ENCODE measurements at regions not wholly inside any gene's neighbourhood (a gene's known extent, or its start where the extent isn't known, plus 50 kb on each side); places are given as distances from the start of the nearest gene placed in this dataset.

DNA sequence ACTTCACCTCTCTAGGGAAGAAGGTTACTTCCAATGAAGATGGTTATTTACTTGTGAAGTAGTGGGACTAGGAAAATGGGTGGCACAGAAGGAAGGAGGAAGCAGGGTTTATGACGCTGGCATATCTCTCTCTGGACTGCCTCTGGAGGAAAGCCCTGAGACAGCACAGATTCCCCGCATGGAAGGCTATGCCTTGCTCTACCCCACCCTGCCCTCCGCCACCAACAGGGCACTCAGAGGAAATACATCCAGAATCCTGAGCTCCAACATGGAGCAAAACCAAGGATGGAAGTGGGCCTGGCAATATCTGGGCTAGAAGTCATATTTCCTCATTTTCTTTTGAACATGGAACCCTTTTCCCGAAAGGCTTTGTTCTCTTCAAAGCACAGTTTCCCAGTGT, 346.9 kb downstream of the ZSWIM6 start:
- H3F3A ChIP-seq (ENCODE audit: control insufficient read depth, insufficient read depth) = no peaks in the 10 kb centered on the region
- no peaks in the 10 kb centered on the region for H3K9me2 ChIP-seq (replicated peaks; ENCODE audit: control insufficient read depth, low read length)
- no peak overlapping the region for H3K27ac ChIP-seq (ENCODE audit: low read depth, low read length)
- H3K4me3 ChIP-seq (ENCODE audit: low read length) = no peak overlapping the region
- no peaks in the 10 kb centered on the region for H3K79me2 ChIP-seq (ENCODE audit: control insufficient read depth, low read length)
- no peak overlapping the region for H3K4me2 ChIP-seq (ENCODE audit: low read length)
- H4K20me1 ChIP-seq (ENCODE audit: control insufficient read depth, insufficient read depth, low read depth, low read length) = no peaks in the 10 kb centered on the region
- H3K36me3 ChIP-seq (ENCODE audit: control insufficient read depth, low read length) = no peaks in the 10 kb centered on the region
- no peaks in the 10 kb centered on the region for H3K4me1 ChIP-seq (ENCODE audit: control insufficient read depth, low read length)
- no peaks in the 10 kb centered on the region for H3K27me3 ChIP-seq (ENCODE audit: control insufficient read depth, low read length)
- no peak for TF ChIP-seq CTCF (IDR thresholded peaks at IDR 0.05; ENCODE audit: low read depth, low read length, poor library complexity, severe bottlenecking)
- no peak for TF ChIP-seq EZH2phosphoT487 (IDR thresholded peaks at IDR 0.05; ENCODE audit: borderline replicate concordance, low read length)
- no peaks in the 10 kb centered on the region for H3K9me3 ChIP-seq (ENCODE audit: control insufficient read depth, insufficient read depth, low read length)

- Histone ChIP-seq H3K4me2 (ENCODE audit: low read length) (no peak overlapping the region), H3K79me2 (ENCODE audit: control insufficient read depth, low read length) (no peaks in the 10 kb centered on the region), H3K4me1 (ENCODE audit: control insufficient read depth, low read length) (no peaks in the 10 kb centered on the region), H3F3A (ENCODE audit: control insufficient read depth, insufficient read depth) (no peaks in the 10 kb centered on the region), H3K9me2 (replicated peaks; ENCODE audit: control insufficient read depth, low read length) (no peaks in the 10 kb centered on the region), H3K27me3 (ENCODE audit: control insufficient read depth, low read length) (no peaks in the 10 kb centered on the region), H3K36me3 (ENCODE audit: control insufficient read depth, low read length) (no peaks in the 10 kb centered on the region), H3K27ac (ENCODE audit: low read depth, low read length) (no peak overlapping the region), H3K9me3 (ENCODE audit: control insufficient read depth, insufficient read depth, low read length) (no peaks in the 10 kb centered on the region), H3K4me3 (ENCODE audit: low read length) (no peak overlapping the region), H4K20me1 (ENCODE audit: control insufficient read depth, insufficient read depth, low read depth, low read length) (no peaks in the 10 kb centered on the region)
- TF ChIP-seq EZH2phosphoT487 (IDR thresholded peaks at IDR 0.05; ENCODE audit: borderline replicate concordance, low read length) (no peak), CTCF (IDR thresholded peaks at IDR 0.05; ENCODE audit: low read depth, low read length, poor library complexity, severe bottlenecking) (no peak)
These were observed 347.5 kb downstream of the ZSWIM6 start for GRCh38 chr5:61679562-61679961.

GRCh38 chr5:61680247-61680646, 348.2 kb downstream of the ZSWIM6 start:
- no peaks in the 10 kb centered on the region for H3K9me2 ChIP-seq (replicated peaks; ENCODE audit: control insufficient read depth, low read length)
- H3K4me3 ChIP-seq (ENCODE audit: low read length) = no peak overlapping the region
- H3K27ac ChIP-seq (ENCODE audit: low read depth, low read length) = no peak overlapping the region
- H4K20me1 ChIP-seq (ENCODE audit: control insufficient read depth, insufficient read depth, low read depth, low read length) = no peaks in the 10 kb centered on the region
- H3F3A ChIP-seq (ENCODE audit: control insufficient read depth, insufficient read depth) = no peaks in the 10 kb centered on the region
- no peaks in the 10 kb centered on the region for H3K36me3 ChIP-seq (ENCODE audit: control insufficient read depth, low read length)
- TF ChIP-seq CTCF (IDR thresholded peaks at IDR 0.05; ENCODE audit: low read depth, low read length, poor library complexity, severe bottlenecking) = no peak
- TF ChIP-seq EZH2phosphoT487 (IDR thresholded peaks at IDR 0.05; ENCODE audit: borderline replicate concordance, low read length) = no peak
- H3K4me2 ChIP-seq (ENCODE audit: low read length) = no peak overlapping the region
- no peaks in the 10 kb centered on the region for H3K4me1 ChIP-seq (ENCODE audit: control insufficient read depth, low read length)
- H3K9me3 ChIP-seq (ENCODE audit: control insufficient read depth, insufficient read depth, low read length) = no peaks in the 10 kb centered on the region
- no peaks in the 10 kb centered on the region for H3K79me2 ChIP-seq (ENCODE audit: control insufficient read depth, low read length)
- no peaks in the 10 kb centered on the region for H3K27me3 ChIP-seq (ENCODE audit: control insufficient read depth, low read length)

GRCh38 chr5:61683148-61683547, 351.1 kb downstream of the ZSWIM6 start:
- Histone ChIP-seq H3K4me3 (ENCODE audit: low read length) (no peak overlapping the region), H3K9me2 (replicated peaks; ENCODE audit: control insufficient read depth, low read length) (no peaks in the 10 kb centered on the region), H3K4me2 (ENCODE audit: low read length) (no peak overlapping the region), H3K4me1 (ENCODE audit: control insufficient read depth, low read length) (no peaks in the 10 kb centered on the region), H3F3A (ENCODE audit: control insufficient read depth, insufficient read depth) (no peaks in the 10 kb centered on the region), H3K9me3 (ENCODE audit: control insufficient read depth, insufficient read depth, low read length) (no peaks in the 10 kb centered on the region), H3K27me3 (ENCODE audit: control insufficient read depth, low read length) (no peaks in the 10 kb centered on the region), H3K79me2 (ENCODE audit: control insufficient read depth, low read length) (no peaks in the 10 kb centered on the region), H4K20me1 (ENCODE audit: control insufficient read depth, insufficient read depth, low read depth, low read length) (no peaks in the 10 kb centered on the region), H3K27ac (ENCODE audit: low read depth, low read length) (no peak overlapping the region), H3K36me3 (ENCODE audit: control insufficient read depth, low read length) (no peaks in the 10 kb centered on the region)
- no peak for TF ChIP-seq CTCF (IDR thresholded peaks at IDR 0.05; ENCODE audit: low read depth, low read length, poor library complexity, severe bottlenecking)
- TF ChIP-seq EZH2phosphoT487 (IDR thresholded peaks at IDR 0.05; ENCODE audit: borderline replicate concordance, low read length) = no peak

All from DOHH2 (cell line).